Caco-2 (cell line): ENCODE measurements at regions not wholly inside any gene's neighbourhood (a gene's known extent, or its start where the extent isn't known, plus 50 kb on each side); places are given as distances from the start of the nearest gene placed in this dataset.

Source experiments
- BruUV-seq: library from RNA; stranded (reverse); fragments of 400-500 nt; replicated peaks from 2 replicates; lab custom pipeline; 2021; lab: Mats Ljungman, UMichigan
- CTCF ChIA-PET: fragments of 300-600 bp; sonication (Branson Sonifier 250); formaldehyde crosslinking; loops from one replicate; lab custom pipeline; 2022; ENCODE audit warnings: antibody characterized with exemption; lab: Charles Lee
- POLR2A ChIA-PET: fragments of 300-600 bp; sonication (Branson Sonifier 250); formaldehyde crosslinking; loops from one replicate; lab custom pipeline; 2022; ENCODE audit warnings: antibody characterized with exemption; lab: Charles Lee
- DNase-seq, 2 experiments: peaks; one replicate each; pipeline versions ENCODE4 v3.0.0 to v3.0.0-alpha.2; 2020 to 2022
- H3K27me3 ChIP-seq: replicated peaks from 2 replicates; pipeline ENCODE4 v1.6.0; 2011; ENCODE audit warnings: low read length; ENCODE audit not compliant: control insufficient read depth, insufficient read depth
- H3K36me3 ChIP-seq: 2 replicates; pipeline ENCODE4 v1.5.1; 2011; ENCODE audit warnings: low read length; ENCODE audit not compliant: control insufficient read depth, insufficient read depth
- H3K4me1 ChIP-seq: fragments of 250-450 bp; sonication (Bioruptor Pico); 2 replicates; pipeline ENCODE4 v1.5.1; 2020; ENCODE audit warnings: mild to moderate bottlenecking
- H3K4me3 ChIP-seq: 2 replicates; pipeline ENCODE4 v1.5.1; 2011; ENCODE audit warnings: low read depth, mild to moderate bottlenecking, control low read depth, low read length
- H3K9me3 ChIP-seq: fragments of 250-450 bp; sonication (Bioruptor Pico); 2 replicates; pipeline ENCODE4 v1.5.1; 2020; ENCODE audit warnings: mild to moderate bottlenecking, moderate library complexity
- H3K27ac Mint-ChIP-seq: one replicate; pipeline ENCODE4 v1.8.0; 2022; ENCODE audit warnings: mixed read lengths; ENCODE audit not compliant: unreplicated experiment
- H3K27me3 Mint-ChIP-seq: one replicate; pipeline ENCODE4 v1.8.0; 2022; ENCODE audit warnings: mixed read lengths; ENCODE audit not compliant: insufficient read depth, unreplicated experiment
- H3K36me3 Mint-ChIP-seq: one replicate; pipeline ENCODE4 v1.8.0; 2022; ENCODE audit warnings: mild to moderate bottlenecking, mixed read lengths; ENCODE audit not compliant: insufficient read depth, unreplicated experiment
- H3K4me1 Mint-ChIP-seq: one replicate; pipeline ENCODE4 v1.8.0; 2022; ENCODE audit warnings: low read depth, mixed read lengths; ENCODE audit not compliant: unreplicated experiment
- H3K4me3 Mint-ChIP-seq: one replicate; pipeline ENCODE4 v1.8.0; 2022; ENCODE audit warnings: mild to moderate bottlenecking, moderate library complexity, mixed read lengths; ENCODE audit not compliant: unreplicated experiment
- H3K9me3 Mint-ChIP-seq: one replicate; pipeline ENCODE4 v1.8.0; 2022; ENCODE audit warnings: mixed read lengths; ENCODE audit not compliant: unreplicated experiment
- intact Hi-C: fragments of 100-400 bp; cut with micrococcal nuclease; formaldehyde crosslinking; loops from one replicate; pipeline ENCODE4 v1.10.0; 2022; ENCODE audit not compliant: unreplicated experiment
- TF ChIP-seq, protein P1 (sequence below), 2 experiments: fragments of 200-600 bp in 1 of 2; IDR thresholded peaks; 1 replicate in 1 of 2; 2 replicates in 1 of 2; pipeline versions ENCODE4 v1.5.1 to v1.8.0; 2011 to 2022; ENCODE audit warnings: antibody characterized with exemption in 1 of 2, control low read depth in 1 of 2, inconsistent platforms in 1 of 2, low read depth in 1 of 2, low read length in 1 of 2, mild to moderate bottlenecking in 1 of 2, moderate library complexity in 1 of 2; ENCODE audit not compliant: insufficient read depth in 1 of 2, severe bottlenecking in 1 of 2, unreplicated experiment in 1 of 2

DNA sequence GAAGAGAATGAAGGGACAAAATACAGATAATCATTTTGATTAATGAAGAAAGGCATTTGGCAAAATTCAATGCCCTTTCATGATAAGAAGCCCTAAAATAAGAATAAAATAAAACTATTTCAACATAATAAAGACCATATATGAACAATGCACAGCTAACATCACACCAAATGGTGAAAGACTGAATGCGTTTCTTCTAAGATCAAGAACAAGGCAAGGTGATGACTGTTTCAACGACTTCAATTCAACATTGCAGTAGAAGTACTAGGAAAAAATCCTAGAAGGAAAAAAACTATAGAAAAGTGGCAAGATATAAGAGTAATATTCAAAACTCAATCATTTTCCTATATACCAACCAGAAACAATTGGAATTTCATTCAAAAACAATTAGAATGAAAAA lies 280.1 kb upstream of the GRM7 start:
- H3K4me1 Mint-ChIP-seq = no peaks in the 10 kb centered on the region
- no peaks in the 10 kb centered on the region for H3K4me1 ChIP-seq
- H3K36me3 Mint-ChIP-seq = no peaks in the 10 kb centered on the region
- TF ChIP-seq, protein P1, sequence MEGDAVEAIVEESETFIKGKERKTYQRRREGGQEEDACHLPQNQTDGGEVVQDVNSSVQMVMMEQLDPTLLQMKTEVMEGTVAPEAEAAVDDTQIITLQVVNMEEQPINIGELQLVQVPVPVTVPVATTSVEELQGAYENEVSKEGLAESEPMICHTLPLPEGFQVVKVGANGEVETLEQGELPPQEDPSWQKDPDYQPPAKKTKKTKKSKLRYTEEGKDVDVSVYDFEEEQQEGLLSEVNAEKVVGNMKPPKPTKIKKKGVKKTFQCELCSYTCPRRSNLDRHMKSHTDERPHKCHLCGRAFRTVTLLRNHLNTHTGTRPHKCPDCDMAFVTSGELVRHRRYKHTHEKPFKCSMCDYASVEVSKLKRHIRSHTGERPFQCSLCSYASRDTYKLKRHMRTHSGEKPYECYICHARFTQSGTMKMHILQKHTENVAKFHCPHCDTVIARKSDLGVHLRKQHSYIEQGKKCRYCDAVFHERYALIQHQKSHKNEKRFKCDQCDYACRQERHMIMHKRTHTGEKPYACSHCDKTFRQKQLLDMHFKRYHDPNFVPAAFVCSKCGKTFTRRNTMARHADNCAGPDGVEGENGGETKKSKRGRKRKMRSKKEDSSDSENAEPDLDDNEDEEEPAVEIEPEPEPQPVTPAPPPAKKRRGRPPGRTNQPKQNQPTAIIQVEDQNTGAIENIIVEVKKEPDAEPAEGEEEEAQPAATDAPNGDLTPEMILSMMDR (IDR thresholded peaks at IDR 0.05; ENCODE audit: insufficient read depth in 1 of 2, low read depth in 1 of 2, low read length in 1 of 2, severe bottlenecking in 1 of 2, unreplicated experiment in 1 of 2) = no peak
- H3K9me3 Mint-ChIP-seq = no peaks in the 10 kb centered on the region
- no peak overlapping the region for H3K4me3 Mint-ChIP-seq
- intact Hi-C loops = no loop called here
- no peak overlapping the region for H3K27ac Mint-ChIP-seq
- POLR2A ChIA-PET = no interaction called here
- H3K9me3 ChIP-seq = no peaks in the 10 kb centered on the region
- CTCF ChIA-PET = no interaction called here
- H3K27me3 Mint-ChIP-seq = no peaks in the 10 kb centered on the region
- H3K4me3 ChIP-seq = no peak overlapping the region
- no peaks in the 10 kb centered on the region for H3K36me3 ChIP-seq
- no TSS peak for BruUV-seq
- H3K27me3 ChIP-seq = no peaks in the 10 kb centered on the region
- no peak for DNase-seq

DNA sequence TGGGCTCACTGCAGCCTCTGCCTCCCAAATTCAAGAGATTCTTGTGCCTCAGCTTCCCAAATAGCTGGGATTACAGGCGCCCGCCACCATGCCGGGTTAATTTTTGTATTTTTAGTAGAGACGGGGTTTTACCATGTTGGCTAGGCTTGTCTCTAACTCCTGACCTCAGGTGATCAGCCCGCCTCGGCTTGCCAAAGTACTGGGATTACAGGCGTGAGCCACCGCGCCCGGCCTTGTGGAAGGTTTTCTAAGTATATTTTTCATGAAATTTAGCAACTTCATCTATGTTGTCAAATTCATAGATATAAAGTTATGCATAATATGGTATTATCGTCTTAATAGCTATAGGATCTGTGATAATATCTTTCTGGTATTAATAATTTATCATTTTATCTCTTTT lies 275.6 kb upstream of the GRM7 start:
- H3K27me3 ChIP-seq = no peaks in the 10 kb centered on the region
- no peak for DNase-seq
- Mint-ChIP-seq H3K36me3 (peaks cover 8% of the 10 kb centered on the region), H3K9me3 (peaks cover 19% of the 10 kb centered on the region), H3K27ac (no peak overlapping the region), H3K4me3 (no peak overlapping the region), H3K27me3 (no peaks in the 10 kb centered on the region), H3K4me1 (no peaks in the 10 kb centered on the region)
- intact Hi-C loops = no loop called here
- H3K4me3 ChIP-seq = no peak overlapping the region
- BruUV-seq = no TSS peak
- CTCF ChIA-PET = no interaction called here
- no peaks in the 10 kb centered on the region for H3K36me3 ChIP-seq
- H3K9me3 ChIP-seq = no peaks in the 10 kb centered on the region
- no peaks in the 10 kb centered on the region for H3K4me1 ChIP-seq
- POLR2A ChIA-PET = no interaction called here
- TF ChIP-seq, protein P1 (IDR thresholded peaks at IDR 0.05; ENCODE audit: insufficient read depth in 1 of 2, low read depth in 1 of 2, low read length in 1 of 2, severe bottlenecking in 1 of 2, unreplicated experiment in 1 of 2) = no peak

DNA sequence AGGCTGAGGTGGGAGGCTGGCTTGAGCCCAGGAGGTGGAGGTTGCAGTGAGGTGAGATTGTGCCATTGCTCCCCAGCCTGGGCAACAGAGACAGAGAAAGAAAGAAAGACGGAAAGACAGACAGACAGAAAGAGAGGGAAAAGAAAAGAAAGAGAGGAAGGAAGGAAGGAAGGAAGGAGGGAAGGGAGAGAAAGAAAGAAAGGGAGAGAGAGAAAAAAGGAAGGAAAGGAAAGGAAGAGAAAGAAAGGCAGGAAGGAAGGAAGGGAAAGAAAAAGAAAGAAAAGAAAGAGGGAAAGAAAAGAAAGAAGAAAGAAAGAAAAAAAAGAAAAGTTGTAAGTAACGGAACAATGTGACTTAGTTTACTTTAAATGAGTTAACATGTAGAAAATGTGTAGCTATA lies 260.7 kb upstream of the GRM7 start:
- intact Hi-C loops = no loop called here
- H3K9me3 Mint-ChIP-seq = no peaks in the 10 kb centered on the region

More for the DNA sequence above, 260.7 kb upstream of the GRM7 start:
- no peak overlapping the region for H3K27ac Mint-ChIP-seq
- Histone ChIP-seq H3K4me3 (no peak overlapping the region), H3K9me3 (peaks cover 3% of the 10 kb centered on the region; the same call in 1 of the 2 replicates), H3K36me3 (no peaks in the 10 kb centered on the region), H3K27me3 (no peaks in the 10 kb centered on the region), H3K4me1 (no peaks in the 10 kb centered on the region)
- no peaks in the 10 kb centered on the region for H3K36me3 Mint-ChIP-seq
- BruUV-seq = no TSS peak
- H3K4me1 Mint-ChIP-seq = no peaks in the 10 kb centered on the region
- POLR2A ChIA-PET = no interaction called here
- CTCF ChIA-PET = no interaction called here
- no peaks in the 10 kb centered on the region for H3K27me3 Mint-ChIP-seq
- no peak overlapping the region for H3K4me3 Mint-ChIP-seq
- TF ChIP-seq, protein P1 (IDR thresholded peaks at IDR 0.05; ENCODE audit: insufficient read depth in 1 of 2, low read depth in 1 of 2, low read length in 1 of 2, severe bottlenecking in 1 of 2, unreplicated experiment in 1 of 2) = no peak
- no peak for DNase-seq
